WTC11 (cell line): ENCODE measurements at regions not wholly inside any gene's neighbourhood (a gene's known extent, or its start where the extent isn't known, plus 50 kb on each side); places are given as distances from the start of the nearest gene placed in this dataset.

Source experiments
- ATAC-seq: fragments of 200-7000 bp; cut with Tn5 transposase; 2 replicates; pipeline ENCODE4 v1.10.0; 2021; ENCODE audit warnings: mild to moderate bottlenecking, moderate library complexity
- CTCF ChIA-PET: fragments of 300-600 bp; sonication (Branson Sonifier 250); formaldehyde crosslinking; loops from one replicate; lab custom pipeline; 2021; ENCODE audit warnings: antibody characterized with exemption; lab: Charles Lee
- POLR2A ChIA-PET: fragments of 350-600 bp; sonication (Branson Sonifier 250); formaldehyde crosslinking; loops from one replicate; lab custom pipeline; 2021; ENCODE audit warnings: antibody characterized with exemption; lab: Charles Lee
- DNase-seq: peaks from one replicate; pipeline ENCODE4 v3.0.0; 2021; ENCODE audit warnings: low spot score
- H3K27ac Mint-ChIP-seq: 2 replicates; pipeline ENCODE4 v1.8.0; 2021; ENCODE audit warnings: mixed read lengths
- H3K27me3 Mint-ChIP-seq: 2 replicates; pipeline ENCODE4 v1.8.0; 2021; ENCODE audit warnings: low read depth, mild to moderate bottlenecking, moderate library complexity, mixed read lengths
- H3K36me3 Mint-ChIP-seq: 2 replicates; pipeline ENCODE4 v1.8.0; 2021; ENCODE audit warnings: mixed read lengths
- H3K4me1 Mint-ChIP-seq: 2 replicates; pipeline ENCODE4 v1.8.0; 2022; ENCODE audit warnings: mixed read lengths
- H3K4me3 Mint-ChIP-seq: 2 replicates; pipeline ENCODE4 v1.8.0; 2021; ENCODE audit warnings: mild to moderate bottlenecking, moderate library complexity, mixed read lengths
- H3K9me3 Mint-ChIP-seq: 2 replicates; pipeline ENCODE4 v1.8.0; 2021; ENCODE audit warnings: mixed read lengths
- AFF4 ChIP-seq: sonication (generic); formaldehyde crosslinking; IDR thresholded peaks from 2 replicates; pipeline ENCODE4 v1.8.1; 2023; ENCODE audit warnings: mild to moderate bottlenecking, missing genetic modification reagents, borderline replicate concordance
- AR ChIP-seq: fragments of 250-450 bp; sonication (Bioruptor Pico); IDR thresholded peaks from 2 replicates; pipeline ENCODE4 v1.9.0; 2021; ENCODE audit warnings: mild to moderate bottlenecking
- CREM ChIP-seq: sonication (generic); formaldehyde crosslinking; IDR thresholded peaks from 2 replicates; pipeline ENCODE4 v1.8.1; 2022; ENCODE audit warnings: mild to moderate bottlenecking, missing genetic modification reagents, moderate library complexity
- GRHL2 ChIP-seq: fragments of 250-450 bp; sonication (Bioruptor Pico); IDR thresholded peaks from 2 replicates; pipeline ENCODE4 v1.8.0; 2022; ENCODE audit warnings: mild to moderate bottlenecking, moderate library complexity; ENCODE audit not compliant: insufficient replicate concordance, severe bottlenecking
- IRF2 ChIP-seq: sonication (generic); formaldehyde crosslinking; IDR thresholded peaks from 2 replicates; pipeline ENCODE4 v1.8.0; 2022; ENCODE audit warnings: low read depth, missing genetic modification reagents, borderline replicate concordance
- JUN ChIP-seq: sonication (generic); formaldehyde crosslinking; IDR thresholded peaks from 2 replicates; pipeline ENCODE4 v1.8.0; 2023; ENCODE audit warnings: mild to moderate bottlenecking, missing genetic modification reagents
- MYBL2 ChIP-seq: sonication (generic); formaldehyde crosslinking; IDR thresholded peaks from 2 replicates; pipeline ENCODE4 v1.8.1; 2023; ENCODE audit warnings: mild to moderate bottlenecking, moderate library complexity, missing genetic modification reagents
- NFATC4 ChIP-seq: fragments of 250-450 bp; sonication (Bioruptor Pico); IDR thresholded peaks from 2 replicates; pipeline ENCODE4 v1.9.0; 2021; ENCODE audit warnings: mild to moderate bottlenecking
- OVOL2 ChIP-seq: fragments of 250-450 bp; sonication (Bioruptor Pico); IDR thresholded peaks from 2 replicates; pipeline ENCODE4 v1.9.0; 2021; ENCODE audit warnings: mild to moderate bottlenecking, borderline replicate concordance
- PRRX2 ChIP-seq: fragments of 250-450 bp; sonication (Bioruptor Pico); IDR thresholded peaks from 2 replicates; pipeline ENCODE4 v1.8.0; 2021; ENCODE audit warnings: mild to moderate bottlenecking
- SMAD3 ChIP-seq: sonication (generic); formaldehyde crosslinking; IDR thresholded peaks from 2 replicates; pipeline ENCODE4 v1.8.0; 2022; ENCODE audit warnings: missing genetic modification reagents, mild to moderate bottlenecking, borderline replicate concordance
- SOX15 ChIP-seq: fragments of 250-450 bp; sonication (Bioruptor Pico); IDR thresholded peaks from 2 replicates; pipeline ENCODE4 v1.9.0; 2021; ENCODE audit warnings: mild to moderate bottlenecking
- TCF7 ChIP-seq: sonication (generic); formaldehyde crosslinking; IDR thresholded peaks from 2 replicates; pipeline ENCODE4 v1.8.0; 2022; ENCODE audit warnings: mild to moderate bottlenecking, low read depth, missing genetic modification reagents, moderate library complexity
- ZNF219 ChIP-seq: sonication (generic); formaldehyde crosslinking; IDR thresholded peaks from 2 replicates; pipeline ENCODE4 v1.8.0; 2023; ENCODE audit warnings: missing genetic modification reagents, mild to moderate bottlenecking, borderline replicate concordance
- ZNF396 ChIP-seq: fragments of 250-450 bp; sonication (Bioruptor Pico); IDR thresholded peaks from 2 replicates; pipeline ENCODE4 v1.8.0; 2021; ENCODE audit warnings: mild to moderate bottlenecking, moderate library complexity, borderline replicate concordance
- TF ChIP-seq, protein P1 (sequence below): fragments of 200-600 bp; IDR thresholded peaks from 2 replicates; pipeline ENCODE4 v1.8.0; 2022; ENCODE audit warnings: antibody characterized with exemption
- TF ChIP-seq, protein P2 (sequence below): fragments of 250-450 bp; sonication (Bioruptor Pico); IDR thresholded peaks from 2 replicates; pipeline ENCODE4 v2.1.2; 2022; ENCODE audit warnings: mild to moderate bottlenecking, moderate library complexity
- TF ChIP-seq, protein P3 (sequence below): sonication (generic); formaldehyde crosslinking; IDR thresholded peaks from 2 replicates; pipeline ENCODE4 v1.8.1; 2023; ENCODE audit warnings: mild to moderate bottlenecking, missing genetic modification reagents, moderate library complexity
- TF ChIP-seq, protein P4 (sequence below): fragments of 250-450 bp; sonication (Bioruptor Pico); IDR thresholded peaks from 2 replicates; pipeline ENCODE4 v1.9.0; 2021; ENCODE audit warnings: mild to moderate bottlenecking
- TF ChIP-seq, protein P5 (sequence below): sonication (generic); formaldehyde crosslinking; IDR thresholded peaks from 2 replicates; pipeline ENCODE4 v1.8.0; 2022; ENCODE audit warnings: mild to moderate bottlenecking, missing genetic modification reagents

- TF ChIP-seq AFF4 (CRISPR knock-in tag): no peak
These were observed 59.5 kb upstream of the CHSY3 start (continued) for GRCh38 chr5:129844764-129845163.

- DNase-seq: peak; percentile 91
- Mint-ChIP-seq H3K9me3 (no peaks in the 10 kb centered on the region), H3K27ac (no peak overlapping the region), H3K4me3 (no peak overlapping the region), H3K27me3 (no peaks in the 10 kb centered on the region), H3K36me3 (no peaks in the 10 kb centered on the region), H3K4me1 (no peaks in the 10 kb centered on the region)
- CTCF ChIA-PET: interaction anchor here (0.6 to 8.0 kb wide), 24 partner anchors 9 to 289 kb away, joined by 3 to 208 read pairs (median 4); no protein-coding TSS in a partner anchor
- POLR2A ChIA-PET: no interaction called here
- TF ChIP-seq GRHL2 (no peak), AR (CRISPR knock-in tag) (no peak), ZNF396 (CRISPR knock-in tag) (no peak), SOX15 (CRISPR knock-in tag) (no peak)
- TF ChIP-seq, protein P1, sequence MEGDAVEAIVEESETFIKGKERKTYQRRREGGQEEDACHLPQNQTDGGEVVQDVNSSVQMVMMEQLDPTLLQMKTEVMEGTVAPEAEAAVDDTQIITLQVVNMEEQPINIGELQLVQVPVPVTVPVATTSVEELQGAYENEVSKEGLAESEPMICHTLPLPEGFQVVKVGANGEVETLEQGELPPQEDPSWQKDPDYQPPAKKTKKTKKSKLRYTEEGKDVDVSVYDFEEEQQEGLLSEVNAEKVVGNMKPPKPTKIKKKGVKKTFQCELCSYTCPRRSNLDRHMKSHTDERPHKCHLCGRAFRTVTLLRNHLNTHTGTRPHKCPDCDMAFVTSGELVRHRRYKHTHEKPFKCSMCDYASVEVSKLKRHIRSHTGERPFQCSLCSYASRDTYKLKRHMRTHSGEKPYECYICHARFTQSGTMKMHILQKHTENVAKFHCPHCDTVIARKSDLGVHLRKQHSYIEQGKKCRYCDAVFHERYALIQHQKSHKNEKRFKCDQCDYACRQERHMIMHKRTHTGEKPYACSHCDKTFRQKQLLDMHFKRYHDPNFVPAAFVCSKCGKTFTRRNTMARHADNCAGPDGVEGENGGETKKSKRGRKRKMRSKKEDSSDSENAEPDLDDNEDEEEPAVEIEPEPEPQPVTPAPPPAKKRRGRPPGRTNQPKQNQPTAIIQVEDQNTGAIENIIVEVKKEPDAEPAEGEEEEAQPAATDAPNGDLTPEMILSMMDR: peak; percentile 88
- TF ChIP-seq, protein P2, sequence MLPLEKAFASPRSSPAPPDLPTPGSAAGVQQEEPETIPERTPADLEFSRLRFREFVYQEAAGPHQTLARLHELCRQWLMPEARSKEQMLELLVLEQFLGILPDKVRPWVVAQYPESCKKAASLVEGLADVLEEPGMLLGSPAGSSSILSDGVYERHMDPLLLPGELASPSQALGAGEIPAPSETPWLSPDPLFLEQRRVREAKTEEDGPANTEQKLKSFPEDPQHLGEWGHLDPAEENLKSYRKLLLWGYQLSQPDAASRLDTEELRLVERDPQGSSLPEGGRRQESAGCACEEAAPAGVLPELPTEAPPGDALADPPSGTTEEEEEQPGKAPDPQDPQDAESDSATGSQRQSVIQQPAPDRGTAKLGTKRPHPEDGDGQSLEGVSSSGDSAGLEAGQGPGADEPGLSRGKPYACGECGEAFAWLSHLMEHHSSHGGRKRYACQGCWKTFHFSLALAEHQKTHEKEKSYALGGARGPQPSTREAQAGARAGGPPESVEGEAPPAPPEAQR: no peak
- TF ChIP-seq, protein P3, sequence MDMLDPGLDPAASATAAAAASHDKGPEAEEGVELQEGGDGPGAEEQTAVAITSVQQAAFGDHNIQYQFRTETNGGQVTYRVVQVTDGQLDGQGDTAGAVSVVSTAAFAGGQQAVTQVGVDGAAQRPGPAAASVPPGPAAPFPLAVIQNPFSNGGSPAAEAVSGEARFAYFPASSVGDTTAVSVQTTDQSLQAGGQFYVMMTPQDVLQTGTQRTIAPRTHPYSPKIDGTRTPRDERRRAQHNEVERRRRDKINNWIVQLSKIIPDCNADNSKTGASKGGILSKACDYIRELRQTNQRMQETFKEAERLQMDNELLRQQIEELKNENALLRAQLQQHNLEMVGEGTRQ (CRISPR knock-in tag): no peak
- peak; percentile 99 for ATAC-seq
These were observed 51.4 kb upstream of the CHSY3 start for GRCh38 chr5:129852747-129853352.

DNA sequence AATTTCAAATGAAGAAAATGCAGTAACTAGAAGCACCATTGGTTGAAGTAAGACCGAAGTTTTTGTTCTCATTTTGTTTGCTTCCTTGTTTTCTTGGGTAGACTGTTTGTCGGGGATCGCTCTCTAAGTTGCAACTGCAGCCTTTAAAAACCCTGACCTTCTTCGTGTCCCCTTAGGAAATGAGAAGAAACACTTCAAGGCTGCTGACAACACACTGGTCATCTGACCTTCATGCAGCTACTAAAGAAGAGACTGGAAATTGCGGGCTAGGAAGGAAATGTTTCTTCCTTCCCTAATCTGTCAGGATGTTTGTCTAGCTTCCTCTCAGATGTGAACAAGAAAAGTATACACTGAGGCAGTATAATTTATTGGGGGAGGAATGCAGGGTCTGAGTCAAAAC, 50.7 kb upstream of the CHSY3 start:
- CTCF ChIA-PET: interaction anchor here (1.4 to 8.0 kb wide), 3 partner anchors 10 to 81 kb away, joined by 3 to 208 read pairs (median 9); no protein-coding TSS in a partner anchor
- no peak overlapping the region for H3K4me3 Mint-ChIP-seq
- ATAC-seq (no peak), DNase-seq (no peak)
- H3K4me1 Mint-ChIP-seq: no peaks in the 10 kb centered on the region
- no peaks in the 10 kb centered on the region for H3K36me3 Mint-ChIP-seq
- H3K27me3 Mint-ChIP-seq: no peaks in the 10 kb centered on the region
- H3K9me3 Mint-ChIP-seq: no peaks in the 10 kb centered on the region
- no peak overlapping the region for H3K27ac Mint-ChIP-seq
- POLR2A ChIA-PET: no interaction called here
- TF ChIP-seq MYBL2 (no peak), CREM (CRISPR knock-in tag) (no peak), PRRX2 (no peak), TCF7 (CRISPR knock-in tag) (no peak), ZNF219 (CRISPR knock-in tag) (no peak), JUN (CRISPR knock-in tag) (no peak), SMAD3 (CRISPR knock-in tag) (no peak), IRF2 (CRISPR knock-in tag) (no peak), NFATC4 (no peak), OVOL2 (CRISPR knock-in tag) (no peak)
- TF ChIP-seq, protein P4, sequence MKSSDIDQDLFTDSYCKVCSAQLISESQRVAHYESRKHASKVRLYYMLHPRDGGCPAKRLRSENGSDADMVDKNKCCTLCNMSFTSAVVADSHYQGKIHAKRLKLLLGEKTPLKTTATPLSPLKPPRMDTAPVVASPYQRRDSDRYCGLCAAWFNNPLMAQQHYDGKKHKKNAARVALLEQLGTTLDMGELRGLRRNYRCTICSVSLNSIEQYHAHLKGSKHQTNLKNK: no peak
- TF ChIP-seq, protein P5, sequence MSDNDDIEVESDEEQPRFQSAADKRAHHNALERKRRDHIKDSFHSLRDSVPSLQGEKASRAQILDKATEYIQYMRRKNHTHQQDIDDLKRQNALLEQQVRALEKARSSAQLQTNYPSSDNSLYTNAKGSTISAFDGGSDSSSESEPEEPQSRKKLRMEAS: no peak
- TF ChIP-seq, protein P2: no peak
